PFSK-1 (cell line): ENCODE measurements at regions not wholly inside any gene's neighbourhood (a gene's known extent, or its start where the extent isn't known, plus 50 kb on each side); places are given as distances from the start of the nearest gene placed in this dataset.

ENCODE experiments used
- FOXP2 ChIP-seq: optimal IDR thresholded peaks from 2 replicates; pipeline ENCODE3; 2011; ENCODE audit warnings: borderline replicate concordance, control low read depth, inconsistent platforms; ENCODE audit not compliant: insufficient read depth; ENCODE audit errors: extremely low read length, extremely low read depth
- POLR2AphosphoS5 ChIP-seq: IDR thresholded peaks from 2 replicates; pipeline ENCODE4 v1.6.1; 2012; ENCODE audit warnings: low read depth, mild to moderate bottlenecking, control low read depth, low read length, moderate library complexity
- SIN3A ChIP-seq: IDR thresholded peaks from 2 replicates; pipeline ENCODE4 v1.6.1; 2012; ENCODE audit warnings: mild to moderate bottlenecking, low read length, moderate library complexity, borderline replicate concordance; ENCODE audit not compliant: insufficient read depth
- TAF1 ChIP-seq: IDR thresholded peaks from 2 replicates; pipeline ENCODE4 v1.6.1; 2012; ENCODE audit warnings: low read length, control low read depth, borderline replicate concordance; ENCODE audit not compliant: insufficient read depth
- TF ChIP-seq, protein P1 (sequence below), 2 experiments: IDR thresholded peaks; 2 replicates each; pipeline versions ENCODE4 v1.6.1 to v1.8.0; 2011 to 2012; ENCODE audit warnings: low read depth in 2 of 2, low read length in 2 of 2, control low read depth in 1 of 2, inconsistent platforms in 1 of 2, mild to moderate bottlenecking in 1 of 2, moderate library complexity in 1 of 2; ENCODE audit not compliant: insufficient read depth in 1 of 2

DNA sequence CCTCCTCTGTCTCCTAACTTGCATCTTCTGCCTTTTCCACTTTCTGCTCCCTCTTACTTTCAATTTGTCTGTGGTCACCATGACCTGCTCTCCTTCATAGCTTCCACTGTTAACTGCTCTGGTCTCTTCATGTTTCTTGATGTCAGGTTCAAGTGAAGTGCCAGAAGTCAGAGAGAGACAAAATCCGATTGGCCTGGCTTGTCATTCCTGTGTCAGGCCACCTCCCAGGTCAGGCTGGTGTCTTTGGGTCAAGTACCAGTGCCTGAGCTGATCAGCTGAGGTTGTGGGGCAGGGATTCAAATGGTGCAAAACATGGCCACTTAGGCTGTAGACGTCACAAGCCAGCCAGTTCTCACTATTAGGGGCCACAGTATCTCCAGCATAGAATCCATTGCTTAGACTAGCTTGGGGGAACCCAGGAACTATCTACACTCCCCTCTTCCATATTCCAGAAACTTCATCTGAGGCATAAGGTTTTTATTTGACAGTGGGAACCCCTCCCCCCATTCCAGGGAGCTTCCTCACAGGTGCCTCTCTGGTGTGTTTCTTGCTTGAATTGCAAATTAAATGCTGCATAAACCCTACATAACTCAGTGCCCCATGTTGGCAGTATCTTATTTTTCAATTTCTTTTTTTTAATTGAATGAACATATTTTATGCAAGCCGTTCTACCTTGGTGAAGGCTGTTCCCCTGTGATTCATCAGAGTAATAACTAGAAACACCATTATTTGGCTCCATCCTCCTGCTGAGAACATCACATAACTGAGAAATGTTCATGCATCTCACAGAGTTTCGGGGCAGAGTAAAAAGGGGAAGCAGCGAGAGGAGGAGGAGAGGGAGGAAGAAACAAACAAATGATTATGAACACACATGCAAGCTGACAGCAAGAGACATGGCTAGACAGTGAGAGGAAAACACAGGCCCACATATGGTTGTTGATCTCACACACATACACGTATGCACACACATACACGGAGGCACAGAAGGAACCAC, 175.8 kb downstream of the TLE3 start:
- TF ChIP-seq TAF1 (no peak), SIN3A (no peak), POLR2AphosphoS5 (no peak), FOXP2 (no peak)
- TF ChIP-seq, protein P1, sequence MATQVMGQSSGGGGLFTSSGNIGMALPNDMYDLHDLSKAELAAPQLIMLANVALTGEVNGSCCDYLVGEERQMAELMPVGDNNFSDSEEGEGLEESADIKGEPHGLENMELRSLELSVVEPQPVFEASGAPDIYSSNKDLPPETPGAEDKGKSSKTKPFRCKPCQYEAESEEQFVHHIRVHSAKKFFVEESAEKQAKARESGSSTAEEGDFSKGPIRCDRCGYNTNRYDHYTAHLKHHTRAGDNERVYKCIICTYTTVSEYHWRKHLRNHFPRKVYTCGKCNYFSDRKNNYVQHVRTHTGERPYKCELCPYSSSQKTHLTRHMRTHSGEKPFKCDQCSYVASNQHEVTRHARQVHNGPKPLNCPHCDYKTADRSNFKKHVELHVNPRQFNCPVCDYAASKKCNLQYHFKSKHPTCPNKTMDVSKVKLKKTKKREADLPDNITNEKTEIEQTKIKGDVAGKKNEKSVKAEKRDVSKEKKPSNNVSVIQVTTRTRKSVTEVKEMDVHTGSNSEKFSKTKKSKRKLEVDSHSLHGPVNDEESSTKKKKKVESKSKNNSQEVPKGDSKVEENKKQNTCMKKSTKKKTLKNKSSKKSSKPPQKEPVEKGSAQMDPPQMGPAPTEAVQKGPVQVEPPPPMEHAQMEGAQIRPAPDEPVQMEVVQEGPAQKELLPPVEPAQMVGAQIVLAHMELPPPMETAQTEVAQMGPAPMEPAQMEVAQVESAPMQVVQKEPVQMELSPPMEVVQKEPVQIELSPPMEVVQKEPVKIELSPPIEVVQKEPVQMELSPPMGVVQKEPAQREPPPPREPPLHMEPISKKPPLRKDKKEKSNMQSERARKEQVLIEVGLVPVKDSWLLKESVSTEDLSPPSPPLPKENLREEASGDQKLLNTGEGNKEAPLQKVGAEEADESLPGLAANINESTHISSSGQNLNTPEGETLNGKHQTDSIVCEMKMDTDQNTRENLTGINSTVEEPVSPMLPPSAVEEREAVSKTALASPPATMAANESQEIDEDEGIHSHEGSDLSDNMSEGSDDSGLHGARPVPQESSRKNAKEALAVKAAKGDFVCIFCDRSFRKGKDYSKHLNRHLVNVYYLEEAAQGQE (IDR thresholded peaks at IDR 0.05; ENCODE audit: insufficient read depth in 1 of 2, low read depth in 2 of 2, low read length in 2 of 2): no peak

DNA sequence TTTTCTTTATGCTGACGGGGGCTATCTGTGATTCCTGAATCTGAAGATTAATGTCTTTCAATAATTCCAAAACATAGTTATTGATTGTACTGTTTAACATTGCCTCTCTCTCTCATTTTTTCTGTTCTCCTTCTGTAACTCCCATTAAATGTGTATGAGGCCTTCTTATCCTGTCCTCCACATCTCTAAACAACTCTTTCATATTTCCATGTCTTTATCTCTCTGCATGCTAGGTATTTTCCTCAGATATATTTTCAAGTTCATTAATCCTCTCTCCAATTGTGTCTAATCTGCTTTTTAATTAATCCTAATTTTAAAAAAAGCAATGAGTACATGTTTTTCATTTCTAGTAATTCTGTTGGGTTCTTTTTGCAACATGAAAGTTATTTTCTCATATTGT, 173.2 kb downstream of the TLE3 start:
- TF ChIP-seq TAF1 (no peak), POLR2AphosphoS5 (no peak), FOXP2 (no peak), SIN3A (no peak)
- TF ChIP-seq, protein P1 (IDR thresholded peaks at IDR 0.05; ENCODE audit: insufficient read depth in 1 of 2, low read depth in 2 of 2, low read length in 2 of 2): no peak

DNA sequence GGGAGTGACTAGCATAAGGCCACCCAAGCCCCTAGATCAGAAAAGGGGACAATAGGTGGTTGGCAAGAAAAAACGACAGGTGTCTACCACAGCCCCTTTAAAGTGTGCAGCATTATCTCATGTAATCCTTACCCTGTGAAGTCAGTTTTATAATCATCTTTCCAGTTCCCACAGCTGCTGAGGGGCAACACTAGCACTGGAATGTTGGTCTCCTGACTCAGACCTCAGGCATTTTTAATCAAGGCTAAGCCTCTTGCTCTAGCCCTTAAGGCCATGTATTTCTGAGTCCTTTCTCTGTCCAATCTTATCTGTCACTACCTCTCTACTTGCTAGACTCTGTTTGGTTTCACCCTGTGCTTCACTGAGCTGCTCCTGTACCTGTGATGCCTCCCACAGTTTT, 171.7 kb downstream of the TLE3 start:
- TF ChIP-seq, protein P1 (IDR thresholded peaks at IDR 0.05; ENCODE audit: insufficient read depth in 1 of 2, low read depth in 2 of 2, low read length in 2 of 2): no peak
- TF ChIP-seq SIN3A (no peak), TAF1 (no peak), POLR2AphosphoS5 (no peak), FOXP2 (no peak)

DNA sequence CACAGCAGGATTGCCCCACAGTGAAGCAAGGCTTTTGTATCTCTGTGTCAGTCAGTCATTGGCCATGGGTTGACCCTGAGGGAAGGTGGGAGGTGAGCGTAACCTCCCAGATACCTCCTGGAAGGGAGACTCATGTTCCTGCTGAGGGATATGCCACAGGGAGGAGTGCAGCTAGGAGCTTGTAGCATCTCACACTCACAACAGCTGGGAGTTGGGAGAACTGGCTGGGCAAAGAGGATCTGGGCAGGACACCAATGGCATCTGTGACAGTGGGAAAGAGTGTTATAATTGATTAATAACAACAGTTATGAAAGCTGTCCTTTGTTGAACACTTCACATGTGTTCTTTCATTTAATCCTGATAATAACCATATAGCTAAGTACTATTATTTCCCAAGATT, 171.0 kb downstream of the TLE3 start:
- TF ChIP-seq POLR2AphosphoS5 (no peak), FOXP2 (no peak), TAF1 (no peak), SIN3A (no peak)
- TF ChIP-seq, protein P1 (IDR thresholded peaks at IDR 0.05; ENCODE audit: insufficient read depth in 1 of 2, low read depth in 2 of 2, low read length in 2 of 2): no peak
